ENCODE measurements at regions not wholly inside any gene's neighbourhood (a gene's known extent, or its start where the extent isn't known, plus 50 kb on each side); places are given as distances from the start of the nearest gene placed in this dataset.

DNA sequence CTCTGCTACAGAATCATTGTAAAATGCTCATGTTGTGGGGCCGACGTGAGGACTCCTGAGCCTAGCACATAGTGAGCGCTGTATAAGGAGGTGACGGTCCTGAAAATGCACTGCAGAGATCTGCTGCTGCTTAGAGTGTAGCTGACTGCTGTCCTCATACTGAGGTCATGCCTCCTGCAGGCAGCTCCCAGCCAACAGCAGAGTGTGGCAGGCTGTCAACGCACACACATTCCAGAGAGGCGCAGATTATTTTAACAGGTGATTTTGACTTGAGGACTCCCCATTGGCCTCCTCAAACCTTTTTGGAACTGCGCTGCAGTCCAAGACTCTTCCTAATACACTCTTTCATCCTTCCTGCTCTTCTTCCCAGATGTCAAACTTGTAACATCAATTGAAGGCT, 119.8 kb upstream of the KCNJ6 start:
- in situ Hi-C loops (cut with MboI; ENCODE audit: low pct_unique_long_range_greater_than_20kb, low sequenced_read_pairs, unreplicated experiment): no loop called here
- no peak for DNase-seq (ENCODE audit: low spot score)
- no peak for TF ChIP-seq CTCF (IDR thresholded peaks at IDR 0.05; ENCODE audit: extremely low read depth, insufficient read depth, missing control alignments)

DNA sequence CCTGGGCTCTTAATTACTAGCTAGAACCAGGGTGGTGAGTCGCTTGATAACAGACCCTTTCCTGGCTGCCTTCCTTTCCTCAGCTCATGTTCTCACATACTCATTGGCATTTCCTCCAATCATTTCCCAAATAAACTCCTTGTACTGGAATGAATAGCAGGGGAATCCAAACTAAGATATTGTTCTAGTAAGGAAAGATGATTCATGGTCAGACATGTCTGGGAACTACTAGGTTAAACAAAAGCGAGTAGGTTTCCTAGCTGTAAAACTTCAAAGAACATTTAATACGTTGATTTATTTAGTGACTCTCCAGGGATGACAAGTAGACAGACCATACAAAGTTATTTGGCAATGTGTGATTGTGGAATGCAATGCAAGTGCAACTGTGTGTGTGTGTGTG, 121.2 kb upstream of the KCNJ6 start:
- in situ Hi-C loops (cut with MboI; ENCODE audit: low pct_unique_long_range_greater_than_20kb, low sequenced_read_pairs, unreplicated experiment): no loop called here
- no peak for DNase-seq (ENCODE audit: low spot score)
- no peak for TF ChIP-seq CTCF (IDR thresholded peaks at IDR 0.05; ENCODE audit: extremely low read depth, insufficient read depth, missing control alignments)

DNA sequence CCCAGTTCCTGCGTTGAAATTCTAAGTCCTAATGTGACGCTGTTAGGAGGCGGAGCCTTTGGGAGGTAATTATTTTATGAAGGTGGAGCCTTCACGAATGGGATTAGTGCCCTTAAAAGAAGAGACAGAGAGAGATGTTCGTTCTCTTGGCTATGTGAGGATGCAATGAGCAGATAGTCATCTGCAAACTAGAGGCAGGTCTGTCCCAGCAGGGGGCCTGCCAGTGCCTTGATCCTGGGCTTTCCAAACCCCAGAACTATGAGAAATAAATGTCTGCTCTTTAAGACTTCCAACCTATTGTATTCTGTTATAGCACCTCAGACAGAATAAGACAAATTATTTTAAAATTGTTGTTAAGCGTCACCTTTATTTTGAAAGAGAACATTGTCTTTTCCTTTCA, 123.1 kb upstream of the KCNJ6 start:
- no peak for TF ChIP-seq CTCF (IDR thresholded peaks at IDR 0.05; ENCODE audit: extremely low read depth, insufficient read depth, missing control alignments)
- DNase-seq (ENCODE audit: low spot score): no peak
- in situ Hi-C loops (cut with MboI; ENCODE audit: low pct_unique_long_range_greater_than_20kb, low sequenced_read_pairs, unreplicated experiment): no loop called here

DNA sequence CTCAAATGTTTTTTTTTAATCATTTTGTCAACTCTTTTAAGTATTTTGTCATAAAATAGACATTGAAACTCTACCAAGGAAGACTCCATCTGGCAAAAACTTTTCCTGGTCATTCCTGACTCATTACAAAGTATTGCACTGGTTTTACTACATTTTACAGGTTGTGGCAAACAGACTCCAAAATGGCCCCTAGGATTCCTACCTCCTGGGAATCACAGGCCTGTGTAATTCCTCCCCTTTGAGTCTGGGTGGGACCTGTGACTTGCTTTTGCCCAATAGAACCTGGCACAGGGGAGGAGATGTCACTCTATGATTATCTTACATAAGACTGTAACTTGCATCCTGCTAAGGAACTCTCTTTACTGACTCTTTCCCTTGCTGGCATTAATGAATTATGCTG, 123.6 kb upstream of the KCNJ6 start:
- in situ Hi-C loops (cut with MboI; ENCODE audit: low pct_unique_long_range_greater_than_20kb, low sequenced_read_pairs, unreplicated experiment): no loop called here
- TF ChIP-seq CTCF (IDR thresholded peaks at IDR 0.05; ENCODE audit: extremely low read depth, insufficient read depth, missing control alignments): no peak
- no peak for DNase-seq (ENCODE audit: low spot score)

DNA sequence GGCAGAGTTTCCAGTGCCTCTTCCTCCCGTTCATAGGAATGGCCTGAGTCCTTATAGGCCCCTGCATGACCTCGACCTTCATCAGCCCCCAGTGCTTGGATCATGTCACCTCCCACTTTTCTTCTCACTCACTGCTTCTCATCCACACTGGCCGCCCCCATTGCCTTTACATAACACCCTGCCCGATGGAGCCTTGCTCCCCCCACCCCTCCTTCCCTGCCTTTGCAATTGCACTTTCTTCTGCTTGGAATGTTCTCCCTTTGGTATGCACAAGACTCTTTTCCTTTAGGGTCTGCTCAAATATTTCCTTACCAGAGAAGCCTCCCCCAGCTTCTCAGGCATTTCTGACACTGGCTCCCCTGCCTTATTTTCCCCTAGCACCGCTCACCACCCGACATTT, 125.2 kb upstream of the KCNJ6 start:
- TF ChIP-seq CTCF (IDR thresholded peaks at IDR 0.05; ENCODE audit: extremely low read depth, insufficient read depth, missing control alignments): no peak
- DNase-seq (ENCODE audit: low spot score): no peak

GRCh38 chr21:38042246-38042645, 126.0 kb upstream of the KCNJ6 start:
- DNase-seq (ENCODE audit: low spot score): no peak
- no peak for TF ChIP-seq CTCF (IDR thresholded peaks at IDR 0.05; ENCODE audit: extremely low read depth, insufficient read depth, missing control alignments)
- in situ Hi-C loops (cut with MboI; ENCODE audit: low pct_unique_long_range_greater_than_20kb, low sequenced_read_pairs, unreplicated experiment): no loop called here

More for the DNA sequence above, 125.2 kb upstream of the KCNJ6 start:
- in situ Hi-C loops (cut with MboI; ENCODE audit: low pct_unique_long_range_greater_than_20kb, low sequenced_read_pairs, unreplicated experiment): no loop called here

DNA sequence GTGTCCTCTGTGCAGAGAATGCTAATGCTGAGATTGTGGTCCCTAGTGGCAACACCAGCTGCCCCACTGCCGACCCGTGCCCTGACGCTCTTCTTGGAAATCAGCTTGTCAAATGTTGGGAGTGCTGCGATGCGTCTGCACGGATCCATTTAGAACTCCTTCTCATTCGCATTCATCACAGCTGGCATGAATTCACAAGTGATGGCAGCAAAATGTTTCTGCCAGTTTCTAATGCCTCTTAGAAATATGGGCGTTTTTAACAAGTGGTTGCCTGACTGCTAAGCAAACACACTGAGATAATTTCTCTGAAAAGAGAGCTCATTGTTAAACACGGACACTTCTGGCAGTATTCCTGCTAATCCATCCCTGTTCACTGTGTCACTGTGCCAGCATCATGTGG, 131.9 kb upstream of the KCNJ6 start:
- DNase-seq (ENCODE audit: low spot score): no peak
- TF ChIP-seq CTCF (IDR thresholded peaks at IDR 0.05; ENCODE audit: extremely low read depth, insufficient read depth, missing control alignments): no peak
- in situ Hi-C loops (cut with MboI; ENCODE audit: low pct_unique_long_range_greater_than_20kb, low sequenced_read_pairs, unreplicated experiment): no loop called here
